ENCODE measurements at regions not wholly inside any gene's neighbourhood (a gene's known extent, or its start where the extent isn't known, plus 50 kb on each side); places are given as distances from the start of the nearest gene placed in this dataset.

DNA sequence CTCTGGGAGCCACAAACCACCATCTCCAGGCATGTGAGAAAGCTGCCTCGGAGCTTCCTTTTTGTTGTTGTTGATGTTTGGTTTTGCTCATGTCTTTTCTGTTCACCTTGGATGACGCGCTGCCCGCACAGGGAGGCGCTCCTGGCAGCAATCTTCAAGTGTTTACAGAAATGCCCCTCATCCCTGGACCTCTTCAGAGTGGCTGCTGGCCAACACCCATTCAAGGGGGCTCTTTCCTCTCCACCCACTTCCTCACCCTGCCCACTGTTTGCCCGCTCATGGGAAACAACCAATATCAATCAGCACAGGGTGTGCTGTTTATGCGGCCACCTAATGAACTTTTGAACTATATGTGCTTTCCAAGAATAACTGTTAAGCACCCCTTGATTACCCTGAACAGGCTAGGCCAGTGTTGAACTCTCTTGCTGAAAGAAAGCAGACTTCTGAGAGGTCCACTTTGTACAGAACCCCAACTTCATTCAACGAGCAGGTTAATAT lies 355.1 kb upstream of the CLNK start:
- no peak for DNase-seq

- DNase-seq = no peak
These were observed 354.4 kb upstream of the CLNK start for GRCh38 chr4:11038926-11039325.

DNA sequence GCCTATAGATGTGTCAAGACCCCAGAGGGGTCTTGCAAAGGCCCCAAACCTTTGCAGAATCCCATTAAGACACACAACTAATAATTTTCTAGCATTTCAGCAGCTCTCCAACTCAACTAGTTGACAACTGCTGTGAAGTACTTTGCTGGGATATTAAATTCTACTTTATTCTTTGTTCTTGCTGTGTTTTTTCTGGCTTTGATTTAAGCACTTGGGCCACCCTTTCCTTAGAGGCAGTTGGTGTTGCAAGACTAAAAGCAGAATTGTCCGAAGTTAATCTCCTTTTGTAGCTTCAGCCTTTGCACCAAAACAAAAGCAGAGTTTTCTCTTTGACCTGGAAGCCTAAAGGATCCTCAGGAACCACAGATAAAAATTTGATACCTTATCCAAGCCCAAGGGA lies 353.1 kb upstream of the CLNK start:
- no peak for DNase-seq

DNA sequence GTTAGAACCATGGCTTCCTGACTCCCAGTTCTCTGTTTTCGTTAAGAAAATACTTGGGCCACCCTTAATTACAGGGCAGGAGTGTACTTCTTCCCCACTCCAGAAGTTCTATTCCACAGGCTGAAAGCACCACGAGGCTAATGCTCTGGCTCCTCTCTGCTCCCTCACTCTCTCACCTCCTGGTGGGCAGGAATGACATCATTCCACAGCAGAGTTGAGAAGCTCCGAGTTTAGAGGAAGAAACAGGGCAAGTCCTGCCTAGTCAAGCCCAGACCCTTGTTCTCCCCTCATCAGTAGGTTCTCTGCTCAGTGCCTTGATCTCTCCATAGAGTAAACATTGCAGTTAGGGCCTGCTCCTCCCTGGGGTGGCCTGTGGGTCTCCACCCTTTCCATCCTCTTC lies 343.8 kb upstream of the CLNK start:
- no peak for DNase-seq

DNA sequence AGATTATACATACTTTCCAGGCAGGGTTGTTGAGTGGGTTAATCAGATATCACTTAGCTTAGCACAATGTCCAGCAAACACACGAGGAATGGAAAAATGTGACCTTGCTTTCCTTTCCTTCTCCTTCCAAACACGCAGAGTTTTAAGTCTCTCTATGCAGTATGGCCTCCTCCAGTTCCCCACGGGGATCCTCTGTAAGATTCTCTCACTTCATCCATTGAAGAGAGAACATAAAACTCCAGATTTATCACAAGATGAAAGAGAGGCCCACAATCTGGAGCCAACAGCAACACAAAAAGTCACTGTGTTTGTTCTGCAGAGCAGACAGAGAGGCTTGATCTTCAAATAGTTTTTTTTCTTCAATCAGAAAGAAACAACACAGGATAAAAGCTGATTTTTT lies 336.8 kb upstream of the CLNK start:
- no peak for DNase-seq

GRCh38 chr4:11019451-11020240 lies 335.1 kb upstream of the CLNK start:
- DNase-seq = no peak

- DNase-seq = no peak
These were observed 329.6 kb upstream of the CLNK start for GRCh38 chr4:11014199-11014598.

- no peak for DNase-seq
These were observed 328.6 kb upstream of the CLNK start for GRCh38 chr4:11013094-11013664.

- no peak for DNase-seq
These were observed 326.7 kb upstream of the CLNK start for GRCh38 chr4:11011249-11011648.

- no peak for DNase-seq
These were observed 326.1 kb upstream of the CLNK start for GRCh38 chr4:11010624-11011023.

DNA sequence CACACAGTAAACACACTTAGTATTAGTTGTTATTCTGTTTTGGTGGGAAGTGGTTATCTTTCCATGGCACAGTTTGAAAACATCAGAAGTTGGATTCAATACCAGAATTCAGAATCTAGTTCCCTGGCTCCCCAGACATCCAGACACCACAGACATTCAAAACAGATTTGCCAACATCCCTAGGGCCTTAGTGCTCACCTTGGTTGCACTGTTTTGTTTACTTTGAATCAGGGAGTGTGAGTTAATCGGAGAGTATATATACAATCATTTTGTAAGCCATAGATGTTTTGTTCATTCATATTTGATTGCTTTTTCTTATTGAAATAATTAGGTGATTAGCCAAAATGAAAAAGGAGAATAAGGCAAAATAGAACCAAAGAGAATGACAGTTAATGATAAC lies 324.7 kb upstream of the CLNK start:
- DNase-seq = no peak

- no peak for DNase-seq
These were observed 320.7 kb upstream of the CLNK start for GRCh38 chr4:11005300-11005699.

GRCh38 chr4:11004818-11005217 lies 320.2 kb upstream of the CLNK start:
- no peak for DNase-seq

- DNase-seq = no peak
These were observed 318.4 kb upstream of the CLNK start for GRCh38 chr4:11002961-11003360.

DNA sequence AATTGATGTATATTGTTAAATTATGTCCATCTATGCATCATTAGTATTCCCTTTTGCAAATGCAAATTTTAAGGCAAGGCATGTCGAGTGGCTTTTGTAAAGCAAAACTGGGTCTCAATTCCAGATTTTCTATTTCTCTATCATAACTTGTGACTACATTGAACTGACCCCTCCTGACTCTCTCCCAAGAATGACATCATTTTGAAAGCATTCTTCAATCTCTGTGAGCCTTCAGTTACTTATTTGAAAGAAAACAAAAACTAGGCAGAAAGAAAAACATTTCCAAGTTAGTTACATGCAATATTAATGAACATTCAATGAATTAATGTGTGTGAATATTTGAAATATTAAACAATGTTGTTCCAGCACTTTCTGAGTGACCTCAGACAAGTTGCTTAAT lies 314.3 kb upstream of the CLNK start:
- DNase-seq = peak; percentile 91

DNA sequence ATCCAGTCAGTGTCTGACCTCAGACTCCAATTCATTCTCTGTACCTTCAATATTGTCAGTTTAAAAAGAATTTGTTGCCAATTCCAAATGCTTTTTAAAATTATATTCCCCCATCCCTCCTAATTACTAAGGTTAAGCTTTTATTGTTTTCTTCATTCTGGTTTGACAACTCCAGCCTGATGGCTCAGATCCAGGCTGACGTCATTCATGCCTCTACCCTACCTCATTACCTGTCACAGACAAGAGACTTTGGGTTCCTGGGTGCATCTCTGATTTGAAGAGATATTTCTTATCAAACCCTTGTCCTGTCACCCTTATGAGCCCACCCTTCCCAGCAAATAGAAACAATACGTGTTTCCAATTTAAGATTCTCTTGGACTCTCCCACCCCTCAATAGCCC lies 300.2 kb upstream of the CLNK start:
- DNase-seq = no peak

DNA sequence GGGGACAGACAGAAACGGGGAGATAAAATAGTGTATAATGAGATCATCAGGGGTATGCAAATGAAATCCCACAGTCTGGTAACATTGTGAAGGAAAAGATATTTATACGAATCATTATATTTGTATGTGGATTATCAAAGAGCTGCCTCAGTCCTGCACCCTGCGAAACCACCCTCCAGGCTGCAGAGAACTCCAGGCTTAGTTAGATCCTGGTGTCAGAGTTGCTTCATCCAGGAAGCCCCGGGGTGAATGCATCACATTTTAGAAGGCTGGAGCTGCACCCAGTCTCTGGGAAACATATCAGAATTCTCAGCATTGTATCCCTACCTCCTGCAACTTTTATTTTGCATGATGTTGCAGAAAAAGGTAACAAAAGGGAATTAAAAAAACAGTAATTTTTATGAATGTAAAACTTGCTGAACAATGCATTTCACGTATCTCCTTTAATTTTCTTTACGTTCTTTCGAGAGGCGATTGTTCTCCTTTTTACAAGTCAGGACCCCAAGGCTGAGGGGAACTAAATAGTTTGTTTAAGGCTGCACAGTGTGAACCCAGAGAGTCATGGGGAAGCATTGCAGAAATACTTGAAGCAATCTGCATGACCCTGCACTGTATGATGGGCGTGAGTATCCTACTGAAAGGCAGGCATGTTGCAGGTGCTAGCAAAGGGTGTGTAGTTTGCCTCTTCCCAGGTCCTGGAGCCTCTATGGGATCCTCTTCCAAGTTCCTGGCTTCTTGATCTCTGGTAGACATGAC lies 299.5 kb upstream of the CLNK start:
- no peak for DNase-seq

GRCh38 chr4:10983268-10983667 lies 298.7 kb upstream of the CLNK start:
- no peak for DNase-seq

GRCh38 chr4:10982305-10982704 lies 297.7 kb upstream of the CLNK start:
- DNase-seq = no peak

DNA sequence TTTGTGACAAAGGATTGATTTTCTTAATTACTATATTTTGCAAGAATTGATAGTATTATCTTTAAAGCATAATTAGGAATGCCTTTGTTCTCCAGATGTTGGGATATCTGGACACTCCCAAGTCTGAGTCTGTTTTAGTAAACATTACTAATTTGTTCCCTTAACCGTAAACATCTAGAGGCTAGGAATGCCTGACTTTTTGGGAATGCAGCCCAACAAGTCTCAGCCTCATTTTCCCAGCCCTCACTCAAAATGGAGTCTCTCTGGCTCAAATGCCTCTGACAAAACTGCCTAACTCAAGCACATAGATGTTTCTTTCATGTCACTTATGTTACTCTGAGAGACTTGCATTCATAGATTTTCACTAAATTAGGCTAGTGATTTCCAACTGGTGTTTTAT lies 297.0 kb upstream of the CLNK start:
- DNase-seq = no peak

DNA sequence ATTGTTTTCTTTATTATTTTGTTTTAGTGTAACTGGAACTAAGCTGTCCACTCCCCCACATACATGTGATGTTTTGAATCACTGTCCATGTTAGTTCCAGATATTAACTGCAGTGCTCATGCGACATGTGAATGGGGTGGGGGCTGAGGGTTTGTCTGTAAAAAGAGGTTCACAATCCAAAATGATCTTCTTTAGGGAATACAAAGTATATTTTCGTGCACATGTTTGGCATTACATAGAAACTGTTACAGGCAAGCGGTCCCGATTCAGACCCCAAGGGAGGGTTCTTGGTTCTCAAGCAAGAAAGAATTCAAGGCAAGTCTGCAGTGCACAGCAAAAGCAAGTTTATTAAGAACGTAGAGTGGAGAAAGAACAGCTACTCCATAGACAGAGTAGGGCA lies 296.5 kb upstream of the CLNK start:
- no peak for DNase-seq

DNA sequence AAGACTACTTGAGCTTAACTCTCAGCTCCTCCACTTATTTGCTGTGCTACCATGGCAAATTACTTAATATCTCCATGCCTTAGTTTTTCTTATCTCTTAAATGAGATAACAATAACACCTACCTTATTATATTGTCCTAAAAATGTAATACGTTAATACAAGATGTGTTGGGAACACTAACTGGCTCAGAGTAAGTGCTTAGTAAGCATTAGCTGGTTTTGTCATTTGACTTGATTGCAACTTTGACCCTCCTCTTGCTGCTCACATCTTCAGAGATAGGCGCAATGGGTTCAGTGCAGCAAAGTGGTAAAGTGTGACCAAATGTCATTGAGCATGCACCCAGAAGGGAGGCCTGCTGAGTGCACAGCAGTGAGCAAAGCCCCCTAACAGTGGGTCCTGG lies 294.5 kb upstream of the CLNK start:
- DNase-seq = no peak

DNA sequence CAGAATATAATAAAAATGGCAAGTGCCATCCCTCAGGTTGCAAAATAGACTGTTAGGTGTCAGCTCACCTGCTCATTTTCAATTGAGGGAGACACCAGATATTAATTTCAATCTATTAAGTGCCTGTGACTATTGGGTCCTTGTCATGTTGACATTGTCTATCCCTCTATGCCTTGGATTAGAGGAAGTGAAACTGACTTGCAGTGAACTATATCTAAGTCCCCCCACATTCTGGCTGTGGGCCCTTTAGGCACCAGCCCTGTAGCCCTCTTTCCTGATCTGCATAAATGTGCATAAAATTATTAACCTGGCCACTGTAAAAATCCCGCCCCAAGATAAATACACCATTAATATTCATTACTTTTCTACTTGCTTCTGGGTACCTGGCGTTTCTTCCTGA lies 293.0 kb upstream of the CLNK start:
- no peak for DNase-seq

- DNase-seq = no peak
These were observed 289.8 kb upstream of the CLNK start for GRCh38 chr4:10974371-10974770.
